Stomach (tissue), 4 donors: ENCODE measurements at regions not wholly inside any gene's neighbourhood (a gene's known extent, or its start where the extent isn't known, plus 50 kb on each side); places are given as distances from the start of the nearest gene placed in this dataset.
"Not testable (repeated sequence)": the region's sequence is repeated elsewhere in the genome, so short reads cannot be mapped to it uniquely, and the experiment has no call there.

Experiments
- EP300 ChIP-seq: sonication (generic); formaldehyde crosslinking; IDR thresholded peaks from one replicate; pipeline ENCODE4 v1.6.1; 2017; ENCODE audit warnings: antibody characterized with exemption
- POLR2A ChIP-seq, 4 donors: fragments of 450-650 bp; IDR thresholded peaks; one replicate each; pipeline ENCODE4 v1.6.1; 2016; ENCODE audit warnings: antibody characterized with exemption in 4 of 4, control low read depth in 2 of 4, mild to moderate bottlenecking in 1 of 4, moderate library complexity in 1 of 4
- POLR2AphosphoS5 ChIP-seq, 3 donors: sonication (generic); formaldehyde crosslinking; IDR thresholded peaks; one replicate each; pipeline ENCODE4 v1.6.1; 2016; ENCODE audit warnings: antibody characterized with exemption in 3 of 3
- TF ChIP-seq, protein P1 (sequence below), 7 experiments: fragments of 450-650 bp in 4 of 7; fragments of 200-600 bp in 3 of 7; sonication (generic) in 3 of 7; IDR thresholded peaks; one replicate each; pipeline ENCODE4 v1.5.1; 2016 to 2019; ENCODE audit warnings: antibody characterized with exemption in 7 of 7, control low read depth in 2 of 7, mild to moderate bottlenecking in 1 of 7

GRCh38 chr13:31608780-31609179 is 130.5 kb upstream of the RXFP2 start:
- TF ChIP-seq, protein P1, sequence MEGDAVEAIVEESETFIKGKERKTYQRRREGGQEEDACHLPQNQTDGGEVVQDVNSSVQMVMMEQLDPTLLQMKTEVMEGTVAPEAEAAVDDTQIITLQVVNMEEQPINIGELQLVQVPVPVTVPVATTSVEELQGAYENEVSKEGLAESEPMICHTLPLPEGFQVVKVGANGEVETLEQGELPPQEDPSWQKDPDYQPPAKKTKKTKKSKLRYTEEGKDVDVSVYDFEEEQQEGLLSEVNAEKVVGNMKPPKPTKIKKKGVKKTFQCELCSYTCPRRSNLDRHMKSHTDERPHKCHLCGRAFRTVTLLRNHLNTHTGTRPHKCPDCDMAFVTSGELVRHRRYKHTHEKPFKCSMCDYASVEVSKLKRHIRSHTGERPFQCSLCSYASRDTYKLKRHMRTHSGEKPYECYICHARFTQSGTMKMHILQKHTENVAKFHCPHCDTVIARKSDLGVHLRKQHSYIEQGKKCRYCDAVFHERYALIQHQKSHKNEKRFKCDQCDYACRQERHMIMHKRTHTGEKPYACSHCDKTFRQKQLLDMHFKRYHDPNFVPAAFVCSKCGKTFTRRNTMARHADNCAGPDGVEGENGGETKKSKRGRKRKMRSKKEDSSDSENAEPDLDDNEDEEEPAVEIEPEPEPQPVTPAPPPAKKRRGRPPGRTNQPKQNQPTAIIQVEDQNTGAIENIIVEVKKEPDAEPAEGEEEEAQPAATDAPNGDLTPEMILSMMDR (IDR thresholded peaks at IDR 0.05), result not testable (repeated sequence)
- TF ChIP-seq POLR2A (IDR thresholded peaks at IDR 0.05); EP300; POLR2AphosphoS5 (IDR thresholded peaks at IDR 0.05): not testable (repeated sequence)
